ENCODE measurements at regions not wholly inside any gene's neighbourhood (a gene's known extent, or its start where the extent isn't known, plus 50 kb on each side); places are given as distances from the start of the nearest gene placed in this dataset.

- H3K27ac ChIP-seq (ENCODE audit: low read depth, low read length, poor library complexity, severe bottlenecking), result no peak overlapping the region
- DNase-seq (ENCODE audit: low spot score), result peak; percentile 14
- no peaks in the 10 kb centered on the region for H3K9me3 ChIP-seq (ENCODE audit: low read length)
- H3K4me2 ChIP-seq (ENCODE audit: low read length), result no peak overlapping the region
- no TSS peak for BruUV-seq (replicated peaks)
- TF ChIP-seq EZH2phosphoT487 (IDR thresholded peaks at IDR 0.05; ENCODE audit: borderline replicate concordance, low read depth, low read length), result no peak
- TF ChIP-seq, protein P1, sequence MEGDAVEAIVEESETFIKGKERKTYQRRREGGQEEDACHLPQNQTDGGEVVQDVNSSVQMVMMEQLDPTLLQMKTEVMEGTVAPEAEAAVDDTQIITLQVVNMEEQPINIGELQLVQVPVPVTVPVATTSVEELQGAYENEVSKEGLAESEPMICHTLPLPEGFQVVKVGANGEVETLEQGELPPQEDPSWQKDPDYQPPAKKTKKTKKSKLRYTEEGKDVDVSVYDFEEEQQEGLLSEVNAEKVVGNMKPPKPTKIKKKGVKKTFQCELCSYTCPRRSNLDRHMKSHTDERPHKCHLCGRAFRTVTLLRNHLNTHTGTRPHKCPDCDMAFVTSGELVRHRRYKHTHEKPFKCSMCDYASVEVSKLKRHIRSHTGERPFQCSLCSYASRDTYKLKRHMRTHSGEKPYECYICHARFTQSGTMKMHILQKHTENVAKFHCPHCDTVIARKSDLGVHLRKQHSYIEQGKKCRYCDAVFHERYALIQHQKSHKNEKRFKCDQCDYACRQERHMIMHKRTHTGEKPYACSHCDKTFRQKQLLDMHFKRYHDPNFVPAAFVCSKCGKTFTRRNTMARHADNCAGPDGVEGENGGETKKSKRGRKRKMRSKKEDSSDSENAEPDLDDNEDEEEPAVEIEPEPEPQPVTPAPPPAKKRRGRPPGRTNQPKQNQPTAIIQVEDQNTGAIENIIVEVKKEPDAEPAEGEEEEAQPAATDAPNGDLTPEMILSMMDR (conservative IDR thresholded peaks at IDR 0.05; ENCODE audit: low read length), result no peak
- POLR2A ChIA-PET, result interaction anchor here (1.3 to 1.5 kb wide), 2 partner anchors 12 to 18 kb away, joined by 3 read pairs; no protein-coding TSS in a partner anchor
- no peaks in the 10 kb centered on the region for H4K20me1 ChIP-seq (ENCODE audit: insufficient read depth, low read length)
- H3K36me3 ChIP-seq (ENCODE audit: insufficient read depth, low read length), result no peaks in the 10 kb centered on the region
- intact Hi-C loops (cut with micrococcal nuclease; ENCODE audit: unreplicated experiment), result no loop called here
- no peak overlapping the region for H3K4me3 ChIP-seq (ENCODE audit: low read depth, low read length, poor library complexity, severe bottlenecking)
- H3K9me2 ChIP-seq (ENCODE audit: insufficient read depth, low read length), result no peaks in the 10 kb centered on the region
- no peaks in the 10 kb centered on the region for H3K4me1 ChIP-seq (ENCODE audit: insufficient read depth, low read length, poor library complexity, severe bottlenecking)
- H3K79me2 ChIP-seq (ENCODE audit: insufficient read depth, low read depth, low read length), result no peaks in the 10 kb centered on the region
- CTCF ChIA-PET (ENCODE audit: unreplicated experiment), result no interaction called here
- peak overlapping the region; percentile 86 for H2AFZ ChIP-seq (ENCODE audit: low read length)
These were observed 91.0 kb upstream of the ESR1 start for GRCh38 chr6:151716526-151716932.

DNA sequence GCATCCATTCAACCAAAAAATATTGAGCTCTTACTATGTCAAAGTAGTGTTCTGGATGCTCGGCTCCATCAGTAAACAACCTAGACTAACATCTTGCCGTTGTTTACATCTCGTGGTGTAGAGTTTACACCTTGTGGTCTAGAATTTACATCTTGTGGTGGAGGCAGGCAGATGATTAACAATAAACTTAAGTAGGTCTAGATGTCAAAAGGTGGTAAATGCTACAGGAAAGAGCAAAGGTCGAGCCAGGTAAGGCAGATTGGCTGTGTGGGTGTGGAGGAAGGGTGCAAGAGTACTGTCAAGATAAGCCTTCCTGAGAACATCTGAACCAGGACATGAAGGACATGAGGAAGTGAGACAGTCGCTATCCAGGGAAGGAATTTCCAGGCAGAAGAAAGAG lies 88.4 kb upstream of the ESR1 start:
- H3K79me2 ChIP-seq (ENCODE audit: insufficient read depth, low read depth, low read length), result no peaks in the 10 kb centered on the region
- no peak overlapping the region for H3K4me2 ChIP-seq (ENCODE audit: low read length)
- H3K9me3 ChIP-seq (ENCODE audit: low read length), result no peaks in the 10 kb centered on the region
- ChIA-PET POLR2A (no interaction called here), CTCF (ENCODE audit: unreplicated experiment) (no interaction called here)
- no peaks in the 10 kb centered on the region for H3K36me3 ChIP-seq (ENCODE audit: insufficient read depth, low read length)
- H3K4me1 ChIP-seq (ENCODE audit: insufficient read depth, low read length, poor library complexity, severe bottlenecking), result peaks cover 3% of the 10 kb centered on the region
- no peak overlapping the region for H3K27ac ChIP-seq (ENCODE audit: low read depth, low read length, poor library complexity, severe bottlenecking)
- H3K4me3 ChIP-seq (ENCODE audit: low read depth, low read length, poor library complexity, severe bottlenecking), result no peak overlapping the region
- no peaks in the 10 kb centered on the region for H4K20me1 ChIP-seq (ENCODE audit: insufficient read depth, low read length)
- no peaks in the 10 kb centered on the region for H3K9me2 ChIP-seq (ENCODE audit: insufficient read depth, low read length)
- no TSS peak for BruUV-seq (replicated peaks)
- intact Hi-C loops (cut with micrococcal nuclease; ENCODE audit: unreplicated experiment), result no loop called here
- no peak for DNase-seq (ENCODE audit: low spot score)
- no peak overlapping the region for H2AFZ ChIP-seq (ENCODE audit: low read length)
- no peak for TF ChIP-seq EZH2phosphoT487 (IDR thresholded peaks at IDR 0.05; ENCODE audit: borderline replicate concordance, low read depth, low read length)
- TF ChIP-seq, protein P1 (conservative IDR thresholded peaks at IDR 0.05; ENCODE audit: low read length), result no peak

DNA sequence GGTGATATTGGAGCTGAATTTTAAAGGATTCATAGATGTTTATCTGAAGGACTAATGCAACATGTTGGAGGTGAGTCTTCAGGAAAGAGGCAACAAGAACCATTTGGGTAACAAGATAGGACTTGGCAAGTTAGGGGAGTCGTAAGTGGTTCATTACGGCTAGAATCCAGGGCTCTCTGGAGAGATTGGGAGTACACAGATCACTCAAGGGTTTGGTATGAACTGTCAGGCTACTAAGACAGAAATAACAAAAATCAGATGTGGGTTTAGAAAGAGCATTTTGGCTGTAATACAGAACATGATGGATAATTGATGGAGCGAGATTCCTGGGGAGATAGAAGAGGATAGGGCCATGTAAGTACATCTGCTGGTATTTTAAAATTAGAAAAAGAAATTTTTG lies 86.3 kb upstream of the ESR1 start:
- no TSS peak for BruUV-seq (replicated peaks)
- no peaks in the 10 kb centered on the region for H3K9me3 ChIP-seq (ENCODE audit: low read length)
- peaks cover 3% of the 10 kb centered on the region for H3K4me1 ChIP-seq (ENCODE audit: insufficient read depth, low read length, poor library complexity, severe bottlenecking)
- ChIA-PET CTCF (ENCODE audit: unreplicated experiment) (no interaction called here), POLR2A (no interaction called here)
- no peak for DNase-seq (ENCODE audit: low spot score)
- H3K36me3 ChIP-seq (ENCODE audit: insufficient read depth, low read length), result no peaks in the 10 kb centered on the region
- intact Hi-C loops (cut with micrococcal nuclease; ENCODE audit: unreplicated experiment), result no loop called here
- no peak overlapping the region for H2AFZ ChIP-seq (ENCODE audit: low read length)
- no peaks in the 10 kb centered on the region for H3K79me2 ChIP-seq (ENCODE audit: insufficient read depth, low read depth, low read length)
- H3K9me2 ChIP-seq (ENCODE audit: insufficient read depth, low read length), result no peaks in the 10 kb centered on the region
- H3K4me3 ChIP-seq (ENCODE audit: low read depth, low read length, poor library complexity, severe bottlenecking), result no peak overlapping the region
- TF ChIP-seq, protein P1 (conservative IDR thresholded peaks at IDR 0.05; ENCODE audit: low read length), result no peak
- TF ChIP-seq EZH2phosphoT487 (IDR thresholded peaks at IDR 0.05; ENCODE audit: borderline replicate concordance, low read depth, low read length), result no peak
- no peaks in the 10 kb centered on the region for H4K20me1 ChIP-seq (ENCODE audit: insufficient read depth, low read length)
- no peak overlapping the region for H3K27ac ChIP-seq (ENCODE audit: low read depth, low read length, poor library complexity, severe bottlenecking)
- no peak overlapping the region for H3K4me2 ChIP-seq (ENCODE audit: low read length)

Data from OCI-LY7 (cell line).